Esophagus mucosa (tissue), 1 donor: ENCODE measurements at regions not wholly inside any gene's neighbourhood (a gene's known extent, or its start where the extent isn't known, plus 50 kb on each side); places are given as distances from the start of the nearest gene placed in this dataset.
A peak's percentile ranks its signal among the peaks of the same experiment; 100 is the strongest.

Source experiments
- ATAC-seq: fragments of 200-7000 bp; cut with Tn5 transposase; one replicate; pipeline ENCODE4 v1.9.1; 2020
- donor health status: DM: yes; HTN: yes; CAD: no.

DNA sequence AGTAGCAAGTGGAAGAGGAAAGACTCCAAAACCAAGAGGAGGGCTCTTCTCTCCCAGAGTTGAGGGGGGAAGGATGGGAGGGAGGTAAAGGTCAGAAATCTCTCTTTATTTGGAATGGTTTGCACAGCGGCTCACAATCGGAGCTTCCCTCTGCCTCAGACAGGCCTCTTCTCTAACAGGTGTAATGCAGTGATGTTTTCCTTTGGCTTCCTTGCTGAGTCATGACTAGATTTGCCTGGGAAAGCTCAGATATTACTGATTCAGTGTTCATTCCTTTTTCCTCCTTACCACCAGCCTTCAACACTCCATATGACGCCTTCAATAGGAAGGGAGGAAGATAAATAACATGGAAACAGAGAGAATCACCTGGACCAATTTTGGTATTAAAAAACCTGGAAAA is 136.6 kb downstream of the RNF152 start:
- ATAC-seq, result no peak

DNA sequence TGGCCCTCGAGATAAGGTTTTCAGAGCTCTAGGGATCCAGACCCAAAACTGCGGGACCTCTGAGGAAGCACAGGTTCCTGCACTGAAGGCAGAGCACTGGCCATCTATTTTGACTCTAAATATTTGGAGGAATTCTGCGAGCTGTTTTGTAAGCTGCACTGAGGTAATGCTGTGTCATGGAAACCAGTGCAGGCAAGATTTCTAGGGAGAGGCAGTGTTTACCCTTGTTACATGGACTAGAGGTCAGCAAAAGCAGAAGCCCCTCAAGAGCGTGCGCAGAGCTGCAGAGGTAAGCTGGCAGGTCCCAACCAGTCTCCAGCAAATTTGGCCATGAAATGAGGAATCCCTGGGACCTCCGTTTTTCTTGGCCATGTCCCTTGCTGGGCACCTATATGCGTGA is 137.3 kb downstream of the RNF152 start:
- no peak for ATAC-seq

DNA sequence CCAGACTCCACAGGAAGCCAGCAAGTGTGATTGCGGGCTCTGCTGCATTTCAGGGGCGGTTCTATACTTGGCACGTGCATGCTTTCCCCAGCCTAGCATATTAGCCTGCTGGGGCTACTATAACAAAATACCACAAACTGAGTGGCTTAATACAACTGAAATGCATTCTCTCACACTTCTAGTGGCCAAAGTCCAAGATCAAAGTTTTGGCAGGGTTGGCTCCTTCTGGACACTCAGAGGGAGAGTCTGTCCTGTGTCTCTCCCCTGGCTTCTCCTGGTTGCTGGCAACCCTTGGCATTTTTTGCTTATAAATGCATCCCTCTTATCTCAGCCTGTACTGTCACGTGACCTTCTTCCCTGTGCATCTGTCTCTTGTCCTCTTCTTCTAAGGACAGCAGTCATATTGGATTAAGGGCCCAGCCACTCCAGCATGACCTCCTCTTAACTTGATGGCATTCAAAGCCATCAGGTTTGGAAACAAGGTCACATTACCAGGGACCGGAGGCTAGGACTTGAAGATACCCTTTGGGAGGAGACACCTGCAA is 138.7 kb downstream of the RNF152 start:
- ATAC-seq, result no peak

DNA sequence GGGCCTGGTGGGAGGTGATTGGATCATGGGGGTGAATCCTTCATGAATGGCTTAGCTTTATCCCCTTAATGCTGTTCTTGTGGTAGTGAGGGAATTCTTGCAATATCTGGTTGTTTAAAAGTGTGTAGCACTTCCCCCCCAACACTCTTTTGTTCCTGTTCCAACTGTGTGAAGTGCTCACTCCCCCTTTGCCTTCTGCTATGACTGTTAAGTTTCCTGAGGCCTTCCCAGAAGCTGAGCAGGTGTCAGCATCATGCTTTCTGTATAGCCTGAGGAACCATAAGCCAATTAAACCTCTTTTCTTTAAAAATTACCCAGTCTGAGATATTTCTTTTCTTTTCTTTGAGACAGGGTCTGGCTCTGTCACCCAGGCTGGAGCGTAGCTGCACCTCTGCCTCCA is 139.4 kb downstream of the RNF152 start:
- ATAC-seq, result no peak

DNA sequence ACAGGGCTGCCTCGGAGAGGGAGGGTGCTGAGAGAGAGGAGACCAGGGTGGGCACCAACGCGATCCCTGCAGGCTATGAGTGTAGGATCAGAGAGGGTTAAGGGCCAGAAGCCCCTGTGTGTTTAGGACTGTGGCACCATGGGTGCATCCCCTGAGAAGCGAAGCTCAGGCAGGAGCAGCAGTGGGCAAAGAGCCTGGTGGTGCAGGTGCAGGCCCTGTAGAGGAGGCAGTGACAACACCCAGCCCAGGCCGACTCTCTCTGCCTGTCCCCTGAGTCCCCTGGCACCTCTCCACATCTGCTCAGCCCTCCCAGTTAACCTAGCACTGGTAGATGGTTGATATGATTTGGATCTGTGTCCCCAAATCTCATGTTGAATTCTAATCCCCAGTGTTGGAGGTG is 139.8 kb downstream of the RNF152 start:
- no peak for ATAC-seq

DNA sequence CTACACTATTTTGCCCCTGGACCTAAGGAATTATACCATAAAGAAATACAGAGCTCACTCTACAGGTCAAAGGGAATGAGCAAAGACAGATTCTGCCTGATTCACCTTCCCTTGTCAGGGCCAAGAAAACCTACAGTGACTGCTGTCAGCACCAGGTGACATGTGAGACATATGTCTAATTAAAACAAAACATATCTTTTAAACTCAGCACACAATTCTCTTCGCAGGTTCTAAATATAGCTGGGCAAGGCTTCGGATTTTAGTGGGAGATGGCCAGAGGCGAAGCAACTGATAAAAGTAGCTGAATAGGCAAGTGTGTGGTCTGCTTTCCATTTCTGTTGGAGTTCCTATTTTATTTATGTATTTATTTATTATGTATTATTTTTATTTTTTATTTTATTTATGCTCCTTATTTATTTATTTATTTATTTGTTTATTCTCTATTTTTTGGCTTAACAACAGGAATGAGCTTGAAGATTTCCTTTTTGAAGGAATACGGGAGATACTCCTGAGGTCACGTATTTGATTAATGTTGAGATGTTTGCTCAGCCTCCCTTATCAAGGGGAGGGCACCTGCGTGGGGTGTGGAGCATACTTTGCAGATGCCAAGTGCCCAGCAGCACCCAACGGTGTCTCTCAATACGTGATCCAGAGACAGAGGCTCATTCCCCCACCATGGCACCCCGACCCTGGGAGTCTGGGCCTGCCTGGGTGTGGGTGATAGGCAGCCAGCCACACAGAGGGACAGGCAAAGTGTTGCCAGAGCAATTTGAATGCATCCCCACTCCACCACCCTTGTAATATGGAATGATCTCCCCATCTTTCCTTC is 141.8 kb downstream of the RNF152 start:
- no peak for ATAC-seq

DNA sequence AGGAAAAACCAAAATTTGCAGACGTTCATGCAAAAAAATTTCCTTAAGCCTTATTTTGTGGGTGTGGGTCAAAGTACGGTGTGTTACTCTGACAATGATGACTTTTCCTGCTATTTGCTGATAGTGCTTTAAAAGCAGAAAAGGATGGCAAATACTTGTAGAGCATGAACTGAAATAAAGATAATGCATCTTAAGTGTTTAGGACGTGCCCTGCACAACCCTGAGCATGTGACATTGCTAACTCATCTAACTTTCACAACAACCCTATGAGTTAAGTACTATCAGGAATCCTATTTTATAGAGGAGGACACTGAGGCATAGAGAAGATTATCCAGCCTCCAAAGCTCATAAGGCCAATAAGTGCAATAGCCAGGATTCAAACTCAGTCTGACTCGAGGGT is 143.3 kb downstream of the RNF152 start:
- ATAC-seq, result no peak

DNA sequence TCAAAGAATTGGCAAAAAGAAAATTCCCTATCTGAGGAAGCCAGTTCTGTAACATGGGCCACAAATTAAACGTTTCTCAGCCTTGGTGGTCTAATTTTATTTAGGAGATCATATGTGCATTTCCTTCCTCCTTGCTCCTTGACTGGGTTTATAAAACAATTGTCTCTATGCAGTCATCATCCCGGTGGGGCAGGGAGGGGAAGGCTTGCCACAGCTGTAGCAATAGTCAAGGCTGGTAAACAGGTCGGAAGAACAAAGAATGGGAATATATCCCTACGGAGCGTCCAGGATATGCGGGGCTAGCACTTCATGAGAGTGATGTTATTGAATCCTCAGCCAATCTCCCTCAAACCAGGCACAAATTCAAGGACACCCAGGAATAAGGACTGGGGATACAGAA is 143.8 kb downstream of the RNF152 start:
- ATAC-seq, result no peak

DNA sequence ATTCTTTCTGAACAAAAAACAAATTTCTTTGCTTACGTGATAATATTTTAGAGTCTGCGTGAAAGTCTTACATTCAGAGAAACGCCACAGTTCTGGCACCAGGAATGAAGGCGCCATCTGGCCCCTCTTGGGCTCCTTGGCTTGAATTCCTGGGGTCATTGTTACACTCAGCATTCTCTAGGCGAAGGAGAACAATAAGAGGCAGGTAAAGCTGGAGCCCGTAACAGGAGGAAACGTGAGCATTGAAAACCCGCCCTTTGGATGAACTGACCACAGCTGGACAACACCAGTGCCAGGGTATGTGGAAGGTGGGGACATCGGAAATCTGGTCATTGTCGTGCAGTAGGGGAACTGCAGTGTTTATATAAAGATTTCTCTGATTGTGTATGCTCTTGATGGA is 144.8 kb downstream of the RNF152 start:
- peak; percentile 18 for ATAC-seq

DNA sequence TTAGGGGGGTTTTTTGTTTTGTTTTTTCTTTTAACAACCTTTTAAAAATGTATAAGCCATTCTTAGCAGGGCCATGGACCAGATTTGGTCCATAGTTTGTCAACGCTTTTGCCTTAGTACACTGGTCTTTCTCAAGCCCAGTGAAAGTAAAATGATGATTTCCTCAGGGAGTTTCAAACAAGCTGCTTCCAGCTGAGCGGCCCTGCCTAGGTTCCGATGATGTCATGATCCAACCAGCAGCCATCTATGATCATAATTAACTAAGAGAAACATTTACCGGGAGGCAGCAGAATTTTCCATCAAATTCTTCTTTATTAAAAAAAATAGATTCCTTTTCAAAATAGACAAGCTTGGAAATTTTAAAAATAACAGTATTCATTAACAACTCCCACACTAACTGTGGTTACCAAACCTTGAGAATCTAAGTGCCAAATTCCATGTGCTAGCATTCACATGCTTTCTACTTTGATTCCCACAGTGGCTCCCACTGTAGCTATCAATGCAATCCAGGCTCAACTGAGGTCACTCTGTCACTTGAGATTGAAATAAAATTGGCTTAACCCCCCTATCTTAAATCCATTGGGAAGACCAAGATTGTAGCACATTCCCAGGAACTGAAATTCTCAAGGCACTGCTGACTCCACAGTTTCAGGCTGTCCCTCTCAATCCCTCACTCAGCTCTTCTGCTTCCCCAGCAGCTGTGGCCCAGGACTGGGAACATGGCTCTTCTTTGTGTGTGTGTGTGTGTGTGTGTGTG is 148.9 kb downstream of the RNF152 start:
- ATAC-seq, result no peak

DNA sequence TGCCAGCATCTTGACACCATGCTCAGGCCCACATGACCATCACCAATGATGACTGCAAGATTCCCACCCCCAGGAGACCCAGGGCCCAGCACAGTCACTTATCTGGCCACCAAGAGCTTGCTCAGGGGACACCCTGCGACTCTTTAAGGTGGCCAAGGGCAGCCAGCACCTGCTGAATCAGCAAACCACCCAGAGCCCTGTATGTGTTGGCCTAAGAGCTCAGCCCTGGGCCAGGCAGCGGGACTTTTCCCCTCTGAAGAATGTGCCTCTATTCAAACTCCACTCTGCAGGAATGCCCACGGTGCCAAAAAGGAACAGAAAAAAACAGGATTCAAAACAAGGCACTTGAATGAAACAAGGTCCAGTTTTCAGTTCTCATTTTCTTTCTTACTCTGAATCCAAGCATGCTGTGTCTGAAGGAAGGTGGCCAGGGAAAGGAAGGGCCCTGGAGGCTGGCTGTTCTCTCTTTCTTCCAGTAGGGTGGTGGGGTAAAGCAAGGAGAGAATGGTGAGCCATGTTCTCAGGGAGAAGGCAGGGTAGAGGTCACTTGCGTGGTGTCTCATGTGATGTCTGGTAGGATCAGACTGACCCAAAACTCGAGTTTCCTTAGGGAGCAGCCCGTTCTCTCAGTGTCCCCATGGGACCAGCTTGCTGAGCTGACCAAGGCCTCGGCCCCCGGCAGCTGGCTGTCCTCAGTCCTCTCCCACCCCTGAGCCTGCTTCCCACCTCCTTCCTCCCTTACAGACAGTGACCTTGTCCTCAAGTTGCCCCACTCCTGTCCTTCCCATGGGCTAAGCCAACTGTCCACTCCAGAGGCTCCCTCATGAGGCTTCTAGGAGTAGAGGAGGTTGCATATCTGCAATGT is 150.0 kb downstream of the RNF152 start:
- no peak for ATAC-seq

DNA sequence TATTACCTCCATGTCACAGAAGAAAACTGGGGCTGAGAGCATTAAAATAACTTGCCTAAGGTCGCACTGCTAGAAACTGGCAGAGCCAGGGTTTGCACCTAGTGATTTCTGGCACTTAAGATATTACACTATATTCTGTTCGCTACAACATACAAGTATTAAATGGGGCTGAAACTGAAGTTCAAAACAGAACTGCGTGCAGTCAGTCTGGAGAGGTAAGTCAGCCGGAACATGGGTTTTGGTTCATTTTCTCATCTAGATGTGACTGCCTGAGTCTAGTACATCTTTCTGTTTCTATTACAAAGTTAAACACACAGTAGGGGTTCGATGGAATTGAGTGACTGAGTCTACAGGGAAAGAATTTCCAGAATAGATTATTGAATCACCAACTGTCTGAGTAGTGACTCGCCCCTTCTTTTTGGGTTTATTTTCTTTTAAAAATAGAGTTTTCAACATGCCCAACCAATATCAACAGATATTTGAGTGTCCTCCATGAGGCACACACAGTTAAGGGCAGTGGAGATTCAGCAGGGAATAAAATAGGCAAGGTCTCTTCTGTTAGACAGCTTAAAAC is 150.8 kb downstream of the RNF152 start:
- ATAC-seq, result no peak

DNA sequence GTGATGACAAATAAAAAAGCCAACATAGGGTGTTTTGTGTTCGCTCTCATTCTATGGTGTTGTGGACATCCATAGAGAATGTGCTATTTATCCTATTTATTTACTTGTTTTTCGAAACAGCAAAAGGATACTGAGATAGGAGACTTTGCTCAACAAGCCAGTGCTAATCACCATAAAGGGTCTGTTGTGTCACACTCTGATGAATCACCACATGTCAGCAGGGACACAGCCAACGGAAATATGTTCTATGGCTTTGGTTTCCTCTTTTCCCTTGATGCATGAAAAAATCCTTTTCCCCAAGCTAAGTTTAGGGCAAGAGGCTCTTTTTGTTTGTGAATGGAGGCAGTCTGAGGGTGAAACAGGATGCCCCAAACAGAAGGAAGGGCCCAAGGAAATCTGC is 154.3 kb downstream of the RNF152 start:
- ATAC-seq, result no peak

DNA sequence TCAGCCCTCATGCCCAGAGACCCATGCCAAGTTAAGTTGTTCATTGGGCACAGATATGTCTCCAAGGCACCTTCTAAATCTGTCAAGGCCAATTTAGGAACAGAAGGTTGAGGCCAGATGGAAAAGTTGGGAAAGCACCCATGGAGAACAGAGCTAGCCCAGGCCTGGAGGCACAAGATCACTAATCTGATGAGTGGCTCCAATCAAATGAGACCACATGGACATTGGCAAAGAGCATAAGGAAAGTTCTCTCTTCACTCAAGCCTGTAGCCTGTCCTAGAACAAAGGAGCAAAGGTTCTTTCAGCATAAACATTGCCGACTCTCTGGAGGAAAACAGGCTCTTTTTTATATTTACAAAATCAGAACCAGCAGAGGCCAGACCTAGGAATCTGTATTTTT is 154.8 kb downstream of the RNF152 start:
- no peak for ATAC-seq

DNA sequence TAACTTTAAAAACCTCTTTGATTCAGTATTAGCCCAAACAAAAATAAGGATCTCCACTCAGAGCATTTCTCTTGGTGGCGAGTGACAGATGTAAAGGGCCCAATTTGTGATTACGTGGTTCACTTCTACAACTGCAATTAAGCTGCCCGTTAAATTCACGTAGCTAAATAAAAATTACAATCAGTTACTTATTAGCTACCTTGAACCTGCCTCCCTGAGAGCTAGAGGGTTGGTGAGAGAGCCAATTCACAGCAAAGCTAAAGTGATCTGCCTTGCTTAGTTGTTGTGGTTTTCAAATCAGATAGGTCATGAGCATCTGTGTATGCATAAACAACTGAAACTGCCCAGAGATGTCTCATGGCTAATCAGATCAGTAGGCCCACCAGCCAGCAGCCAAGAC is 156.7 kb downstream of the RNF152 start:
- ATAC-seq, result no peak

DNA sequence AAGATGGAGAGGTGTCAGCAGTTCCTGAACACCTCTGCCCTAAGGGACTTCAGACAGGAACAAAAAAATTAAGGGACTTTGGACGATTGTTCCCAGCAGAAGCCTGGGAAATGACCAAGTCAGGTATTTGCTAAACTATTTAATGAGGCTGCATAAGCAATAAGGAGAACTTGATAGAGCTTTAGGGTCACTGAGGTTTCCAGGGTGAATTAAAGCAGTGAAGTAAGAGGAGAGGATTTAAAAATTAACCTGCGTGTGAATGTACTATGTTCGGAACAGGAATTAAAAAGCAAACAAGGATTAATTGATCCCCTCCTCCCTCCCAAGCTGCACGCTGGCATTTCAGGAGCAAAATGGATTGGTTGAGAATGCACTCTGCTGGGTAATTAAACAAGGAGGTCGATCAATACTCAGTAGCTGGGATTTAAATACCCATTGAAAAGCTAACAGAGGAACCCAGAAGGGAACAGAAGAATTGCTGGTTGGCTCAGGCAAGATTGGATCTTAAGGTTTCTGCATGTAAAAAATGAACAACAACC is 157.2 kb downstream of the RNF152 start:
- ATAC-seq, result no peak

DNA sequence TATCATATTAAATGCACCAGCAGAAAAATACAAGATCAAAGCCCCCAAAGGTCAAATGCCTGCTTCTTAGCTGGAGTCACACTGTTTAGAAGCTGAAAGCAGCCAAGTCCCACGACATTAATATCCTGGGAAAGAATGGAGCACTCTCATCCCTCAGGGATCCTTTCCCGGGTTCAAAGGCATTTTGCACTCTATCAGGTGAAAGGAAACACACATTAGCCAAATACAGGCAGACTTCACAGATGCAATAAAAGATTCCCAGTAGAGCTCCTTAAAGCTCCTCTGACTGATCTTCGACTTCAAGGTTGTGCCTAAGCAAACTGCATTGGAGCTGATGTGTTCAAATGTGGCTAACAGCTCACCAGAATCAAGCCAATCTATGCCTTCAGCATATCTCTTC is 158.4 kb downstream of the RNF152 start:
- no peak for ATAC-seq

DNA sequence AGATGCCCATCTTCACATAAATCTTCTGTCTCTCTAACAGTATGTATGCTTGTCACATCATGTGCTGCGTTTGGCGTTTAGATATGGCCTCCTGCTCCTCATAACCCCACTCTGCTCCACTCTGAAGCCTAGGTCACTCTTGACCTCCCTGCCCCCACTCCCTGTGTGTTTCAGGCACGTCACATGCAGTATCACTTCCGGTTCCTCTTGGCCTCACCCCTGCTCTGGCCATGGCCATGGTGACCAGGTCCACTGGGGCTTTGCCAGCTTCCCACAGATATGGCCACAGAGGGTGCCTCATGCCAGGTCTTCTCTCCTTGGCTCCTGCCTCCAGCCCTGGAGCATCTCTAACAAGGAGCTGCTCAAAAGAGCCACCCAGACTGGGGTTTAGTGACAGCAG is 160.0 kb downstream of the RNF152 start:
- no peak for ATAC-seq

DNA sequence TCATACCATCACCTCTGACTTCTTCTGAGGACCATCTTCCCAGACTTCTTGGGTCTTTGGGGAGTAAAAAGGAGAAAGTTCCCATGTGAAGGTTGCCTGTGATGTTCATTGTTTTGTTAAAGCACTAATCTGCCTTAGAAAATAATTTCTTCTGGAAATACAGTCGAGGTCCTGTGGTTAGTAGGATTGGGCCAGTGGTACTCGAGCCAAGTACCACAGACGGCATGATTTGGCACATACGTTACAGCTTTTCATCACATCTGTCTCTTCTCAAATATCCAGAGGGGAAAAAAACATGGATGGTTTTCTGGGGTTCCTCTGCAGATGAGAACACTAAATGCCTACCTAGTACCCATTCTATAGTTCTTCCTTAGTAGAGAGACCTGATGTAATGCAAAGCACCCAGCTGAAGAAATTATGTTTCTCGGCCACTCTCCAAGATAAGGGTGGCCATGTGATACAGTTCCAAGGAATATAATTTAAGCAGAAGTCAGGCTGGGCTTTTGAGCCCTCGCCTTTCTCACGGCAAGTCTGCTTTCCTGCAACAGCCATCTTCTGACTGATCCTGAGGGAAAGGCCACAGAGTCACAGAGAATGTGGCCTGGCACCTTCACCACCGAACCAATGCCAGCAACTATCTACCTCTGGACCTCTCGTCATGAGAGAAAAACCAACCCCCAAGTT is 161.0 kb downstream of the RNF152 start:
- no peak for ATAC-seq

DNA sequence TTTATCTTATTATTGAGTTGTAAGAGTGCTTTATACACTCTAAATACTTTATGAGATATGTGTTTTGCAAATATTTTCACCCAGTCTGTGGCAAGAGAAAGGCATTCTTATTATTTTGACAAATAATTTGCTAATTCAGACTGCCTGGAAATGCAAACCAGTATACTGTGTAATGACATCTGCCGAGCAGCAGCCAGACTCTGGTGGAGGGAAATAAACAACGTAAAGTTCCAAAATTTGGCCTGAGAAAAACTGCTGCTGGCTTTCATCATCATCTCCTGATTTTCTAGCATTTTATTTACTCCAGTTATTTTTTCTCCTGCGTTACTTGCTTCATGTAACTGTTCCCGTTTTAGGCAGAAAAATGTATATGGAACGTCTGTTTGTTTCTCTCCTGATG is 161.6 kb downstream of the RNF152 start:
- no peak for ATAC-seq

DNA sequence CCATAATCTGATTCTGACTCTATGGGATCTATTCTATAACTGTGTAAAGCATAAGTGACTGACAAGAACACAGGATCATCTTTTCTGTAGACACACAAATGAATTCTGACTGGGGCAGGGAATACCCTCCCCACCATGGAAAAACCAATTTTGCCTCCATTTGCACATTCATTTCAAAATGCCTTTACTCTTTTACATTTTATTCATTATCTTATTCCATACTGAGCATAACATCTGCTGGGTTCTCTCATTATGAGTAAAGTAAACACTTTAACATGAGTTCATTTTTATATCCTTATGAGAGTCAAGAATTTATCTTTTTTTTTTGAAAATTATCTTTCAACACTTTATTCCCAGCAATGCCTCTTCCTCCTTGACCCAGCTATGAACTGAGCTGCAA is 163.5 kb downstream of the RNF152 start:
- no peak for ATAC-seq
